Activated CD4-positive, alpha-beta T cell treated with anti-CD3 and anti-CD28 coated beads for 48 hours (primary cell): ENCODE measurements at regions not wholly inside any gene's neighbourhood (a gene's known extent, or its start where the extent isn't known, plus 50 kb on each side); places are given as distances from the start of the nearest gene placed in this dataset.
"Not testable (repeated sequence)": the region's sequence is repeated elsewhere in the genome, so short reads cannot be mapped to it uniquely, and the experiment has no call there.

ENCODE experiments used
- DNase-seq: peaks from one replicate; pipeline ENCODE4 v3.0.0-alpha.2; 2020

GRCh38 chr11:19430346-19430745, 189.6 kb upstream of the E2F8 start:
- DNase-seq, result no peak

GRCh38 chr11:19429108-19429760, 188.5 kb upstream of the E2F8 start:
- no peak for DNase-seq

GRCh38 chr11:19428206-19429002, 187.7 kb upstream of the E2F8 start:
- no peak for DNase-seq

- DNase-seq, result no peak
These were observed 186.1 kb upstream of the E2F8 start for GRCh38 chr11:19426756-19427403.

GRCh38 chr11:19426011-19426755, 185.4 kb upstream of the E2F8 start:
- no peak for DNase-seq

- DNase-seq, result no peak
These were observed 181.5 kb upstream of the E2F8 start for GRCh38 chr11:19422276-19422675.

- DNase-seq, result no peak
These were observed 180.3 kb upstream of the E2F8 start for GRCh38 chr11:19420868-19421533.

- no peak for DNase-seq
These were observed 179.1 kb upstream of the E2F8 start for GRCh38 chr11:19419808-19420207.

- DNase-seq, result no peak
These were observed 178.4 kb upstream of the E2F8 start for GRCh38 chr11:19419021-19419750.

- no peak for DNase-seq
These were observed 177.5 kb upstream of the E2F8 start for GRCh38 chr11:19418221-19418620.

GRCh38 chr11:19412070-19412469, 171.3 kb upstream of the E2F8 start:
- DNase-seq, result not testable (repeated sequence)

- DNase-seq, result no peak
These were observed 169.3 kb upstream of the E2F8 start for GRCh38 chr11:19410032-19410431.

- no peak for DNase-seq
These were observed 168.6 kb upstream of the E2F8 start for GRCh38 chr11:19409307-19409706.

- DNase-seq, result no peak
These were observed 167.0 kb upstream of the E2F8 start for GRCh38 chr11:19407677-19408270.

- DNase-seq, result no peak
These were observed 165.2 kb upstream of the E2F8 start for GRCh38 chr11:19405966-19406365.

GRCh38 chr11:19404787-19405186, 164.0 kb upstream of the E2F8 start:
- no peak for DNase-seq

- no peak for DNase-seq
These were observed 162.6 kb upstream of the E2F8 start for GRCh38 chr11:19403196-19403895.

- no peak for DNase-seq
These were observed 159.6 kb upstream of the E2F8 start for GRCh38 chr11:19400296-19400695.

- no peak for DNase-seq
These were observed 158.2 kb upstream of the E2F8 start for GRCh38 chr11:19398772-19399527.

GRCh38 chr11:19398273-19398672, 157.5 kb upstream of the E2F8 start:
- no peak for DNase-seq
